ENCODE measurements at regions not wholly inside any gene's neighbourhood (a gene's known extent, or its start where the extent isn't known, plus 50 kb on each side); places are given as distances from the start of the nearest gene placed in this dataset.

- TF ChIP-seq, protein P1, sequence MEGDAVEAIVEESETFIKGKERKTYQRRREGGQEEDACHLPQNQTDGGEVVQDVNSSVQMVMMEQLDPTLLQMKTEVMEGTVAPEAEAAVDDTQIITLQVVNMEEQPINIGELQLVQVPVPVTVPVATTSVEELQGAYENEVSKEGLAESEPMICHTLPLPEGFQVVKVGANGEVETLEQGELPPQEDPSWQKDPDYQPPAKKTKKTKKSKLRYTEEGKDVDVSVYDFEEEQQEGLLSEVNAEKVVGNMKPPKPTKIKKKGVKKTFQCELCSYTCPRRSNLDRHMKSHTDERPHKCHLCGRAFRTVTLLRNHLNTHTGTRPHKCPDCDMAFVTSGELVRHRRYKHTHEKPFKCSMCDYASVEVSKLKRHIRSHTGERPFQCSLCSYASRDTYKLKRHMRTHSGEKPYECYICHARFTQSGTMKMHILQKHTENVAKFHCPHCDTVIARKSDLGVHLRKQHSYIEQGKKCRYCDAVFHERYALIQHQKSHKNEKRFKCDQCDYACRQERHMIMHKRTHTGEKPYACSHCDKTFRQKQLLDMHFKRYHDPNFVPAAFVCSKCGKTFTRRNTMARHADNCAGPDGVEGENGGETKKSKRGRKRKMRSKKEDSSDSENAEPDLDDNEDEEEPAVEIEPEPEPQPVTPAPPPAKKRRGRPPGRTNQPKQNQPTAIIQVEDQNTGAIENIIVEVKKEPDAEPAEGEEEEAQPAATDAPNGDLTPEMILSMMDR (IDR thresholded peaks at IDR 0.05; ENCODE audit: borderline replicate concordance, control extremely low read depth, extremely low read depth, insufficient read depth, missing control alignments), result no peak
- no peak for DNase-seq (ENCODE audit: low spot score)
- in situ Hi-C loops (cut with MboI; ENCODE audit: low sequenced_read_pairs, unreplicated experiment), result no loop called here
Observed at GRCh38 chr5:12625667-12626263, 721.5 kb upstream of the CTNND2 start.

- in situ Hi-C loops (cut with MboI; ENCODE audit: low sequenced_read_pairs, unreplicated experiment), result no loop called here
- TF ChIP-seq, protein P1 (IDR thresholded peaks at IDR 0.05; ENCODE audit: borderline replicate concordance, control extremely low read depth, extremely low read depth, insufficient read depth, missing control alignments), result no peak
- DNase-seq (ENCODE audit: low spot score), result no peak
Observed at GRCh38 chr5:12624776-12625560, 720.7 kb upstream of the CTNND2 start.

DNA sequence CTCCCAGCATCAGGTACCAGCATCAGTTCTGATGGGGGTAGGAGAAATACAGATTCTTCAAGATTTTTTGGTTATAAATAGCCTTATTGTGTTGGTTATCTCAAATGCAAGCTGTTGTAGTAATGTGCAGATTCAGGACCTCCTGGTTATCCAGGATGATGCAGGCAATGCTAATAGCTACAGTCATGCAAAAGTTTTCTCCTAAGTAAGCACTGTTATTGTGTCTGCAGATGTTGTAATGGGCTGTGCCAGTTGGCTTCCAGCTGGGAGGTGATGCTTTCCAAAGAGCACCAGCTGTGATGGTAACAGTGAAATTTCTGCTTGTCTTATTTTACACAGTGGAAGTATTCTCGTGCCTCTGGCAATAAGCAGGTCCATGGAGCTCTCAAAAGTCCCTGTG is 719.2 kb upstream of the CTNND2 start:
- no peak for DNase-seq (ENCODE audit: low spot score)
- TF ChIP-seq, protein P1 (IDR thresholded peaks at IDR 0.05; ENCODE audit: borderline replicate concordance, control extremely low read depth, extremely low read depth, insufficient read depth, missing control alignments), result no peak
- in situ Hi-C loops (cut with MboI; ENCODE audit: low sequenced_read_pairs, unreplicated experiment), result no loop called here

DNA sequence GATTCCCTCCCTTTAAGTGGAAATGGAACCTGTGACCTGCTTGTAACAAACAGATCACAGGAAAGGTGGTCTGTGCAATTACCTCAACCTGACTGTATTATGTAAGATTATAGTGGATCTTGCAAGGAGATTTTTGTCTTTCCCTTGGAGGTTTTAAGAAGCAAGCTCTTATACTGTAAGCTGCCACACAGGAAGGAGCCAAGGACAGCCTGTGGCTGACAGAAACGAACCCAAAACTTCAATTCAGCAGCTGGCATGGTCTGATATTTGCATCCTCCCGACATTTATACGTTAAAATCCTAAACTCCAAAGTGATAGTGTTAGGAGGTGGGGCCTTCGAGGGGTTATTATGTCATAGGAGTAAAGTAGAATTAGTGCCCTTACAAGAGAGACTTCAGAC is 711.8 kb upstream of the CTNND2 start:
- no peak for DNase-seq (ENCODE audit: low spot score)
- TF ChIP-seq, protein P1 (IDR thresholded peaks at IDR 0.05; ENCODE audit: borderline replicate concordance, control extremely low read depth, extremely low read depth, insufficient read depth, missing control alignments), result no peak
- in situ Hi-C loops (cut with MboI; ENCODE audit: low sequenced_read_pairs, unreplicated experiment), result no loop called here

GRCh38 chr5:12615141-12615820 is 711.0 kb upstream of the CTNND2 start:
- TF ChIP-seq, protein P1 (IDR thresholded peaks at IDR 0.05; ENCODE audit: borderline replicate concordance, control extremely low read depth, extremely low read depth, insufficient read depth, missing control alignments), result no peak
- in situ Hi-C loops (cut with MboI; ENCODE audit: low sequenced_read_pairs, unreplicated experiment), result no loop called here

DNA sequence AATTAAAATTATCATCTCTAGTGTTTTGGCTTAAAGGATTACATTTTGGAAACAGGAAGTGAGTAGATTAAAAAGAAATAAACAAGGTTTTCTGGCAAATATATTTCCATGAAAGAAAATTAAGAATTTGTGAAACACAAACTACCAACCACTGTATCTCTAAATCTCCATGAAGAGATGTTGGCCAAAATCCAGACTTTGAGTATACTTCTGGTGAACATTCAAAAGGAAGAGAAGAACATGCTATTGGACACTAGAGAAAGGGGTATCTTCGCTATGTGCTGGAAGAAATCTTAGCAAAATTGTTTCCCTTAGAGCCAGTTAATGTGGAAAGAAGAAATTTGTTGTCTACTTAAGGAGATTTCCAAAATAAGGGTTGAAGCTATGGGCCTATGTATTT is 710.4 kb upstream of the CTNND2 start:
- no peak for DNase-seq (ENCODE audit: low spot score)
- in situ Hi-C loops (cut with MboI; ENCODE audit: low sequenced_read_pairs, unreplicated experiment), result no loop called here
- TF ChIP-seq, protein P1 (IDR thresholded peaks at IDR 0.05; ENCODE audit: borderline replicate concordance, control extremely low read depth, extremely low read depth, insufficient read depth, missing control alignments), result no peak

More at GRCh38 chr5:12615141-12615820, 711.0 kb upstream of the CTNND2 start:
- DNase-seq (ENCODE audit: low spot score), result no peak

Data from GM13976 (cell line).